ENCODE measurements at regions not wholly inside any gene's neighbourhood (a gene's known extent, or its start where the extent isn't known, plus 50 kb on each side); places are given as distances from the start of the nearest gene placed in this dataset.

DNA sequence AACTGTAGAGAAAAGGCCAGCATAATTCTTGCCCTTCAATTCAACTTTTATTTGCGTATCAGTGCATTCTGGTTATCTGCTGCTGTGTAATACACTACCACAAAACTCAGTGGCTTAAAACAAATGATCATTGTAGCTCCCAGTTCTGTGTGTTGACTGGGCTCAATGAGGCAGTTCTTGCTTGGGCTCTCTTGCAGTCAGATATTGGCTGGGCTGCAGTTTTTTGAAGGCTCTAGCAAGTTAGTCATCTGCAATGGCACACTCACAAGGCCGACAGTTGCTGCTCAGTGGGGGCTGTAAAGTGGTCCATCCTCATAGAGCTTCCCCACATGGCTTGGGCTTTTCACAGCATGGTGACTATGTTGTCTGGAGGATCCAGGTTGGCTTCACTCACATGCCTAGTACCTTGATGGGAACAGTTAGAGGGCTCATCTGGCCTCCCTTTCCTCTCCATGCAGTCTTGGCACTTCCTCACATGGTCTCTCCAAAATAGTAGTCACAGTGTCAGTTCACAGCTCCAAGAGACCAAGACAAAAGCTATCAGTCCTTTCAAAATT is 110.6 kb upstream of the TNP1 start:
- no peak for TF ChIP-seq CTCF (IDR thresholded peaks at IDR 0.05; ENCODE audit: low read depth, low read length, poor library complexity, severe bottlenecking)
- TF ChIP-seq EZH2phosphoT487 (IDR thresholded peaks at IDR 0.05; ENCODE audit: borderline replicate concordance, low read length), result no peak

Data from DOHH2 (cell line).